Cardiac fibroblast (primary cell): ENCODE measurements at regions not wholly inside any gene's neighbourhood (a gene's known extent, or its start where the extent isn't known, plus 50 kb on each side); places are given as distances from the start of the nearest gene placed in this dataset.
"Not testable (repeated sequence)": the region's sequence is repeated elsewhere in the genome, so short reads cannot be mapped to it uniquely, and the experiment has no call there.

Experiments
- DNase-seq, 2 donors: peaks; one replicate each; pipeline versions ENCODE4 v3.0.0 to v3.0.0-alpha.2; 2010; ENCODE audit warnings: low read depth in 2 of 2
- H3K4me3 ChIP-seq, 2 donors: replicated peaks in 1 of 2; 1 replicate in 1 of 2; 2 replicates in 1 of 2; pipeline ENCODE4 v1.5.1; 2011; ENCODE audit warnings: low read depth in 2 of 2, low read length in 2 of 2, mild to moderate bottlenecking in 2 of 2, moderate library complexity in 1 of 2
- TF ChIP-seq, protein P1 (sequence below): IDR thresholded peaks from one replicate; pipeline ENCODE4 v1.5.1; 2011; ENCODE audit warnings: low read depth, mild to moderate bottlenecking, low read length, inconsistent platforms

DNA sequence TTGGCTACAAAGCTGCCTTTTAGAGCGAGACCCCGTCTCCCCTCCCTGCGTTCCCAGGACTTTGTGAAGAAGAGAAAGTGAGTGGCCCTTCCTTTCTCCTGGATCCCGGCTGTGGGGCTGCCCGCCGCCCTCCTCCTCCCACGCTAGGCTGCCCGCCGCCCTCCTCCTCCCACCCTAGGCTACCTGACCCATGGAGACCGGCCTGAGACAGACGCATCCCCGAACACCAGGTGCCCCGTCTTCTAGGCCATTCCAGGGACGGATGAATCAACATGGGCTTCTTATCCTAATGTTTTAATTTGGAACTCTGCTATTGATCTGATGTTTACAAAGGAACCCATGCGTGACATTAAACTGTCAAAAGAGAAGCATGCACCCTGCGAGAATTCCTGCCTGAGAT, 117.3 kb upstream of the LPCAT1 start:
- H3K4me3 ChIP-seq: no peak overlapping the region
- TF ChIP-seq, protein P1, sequence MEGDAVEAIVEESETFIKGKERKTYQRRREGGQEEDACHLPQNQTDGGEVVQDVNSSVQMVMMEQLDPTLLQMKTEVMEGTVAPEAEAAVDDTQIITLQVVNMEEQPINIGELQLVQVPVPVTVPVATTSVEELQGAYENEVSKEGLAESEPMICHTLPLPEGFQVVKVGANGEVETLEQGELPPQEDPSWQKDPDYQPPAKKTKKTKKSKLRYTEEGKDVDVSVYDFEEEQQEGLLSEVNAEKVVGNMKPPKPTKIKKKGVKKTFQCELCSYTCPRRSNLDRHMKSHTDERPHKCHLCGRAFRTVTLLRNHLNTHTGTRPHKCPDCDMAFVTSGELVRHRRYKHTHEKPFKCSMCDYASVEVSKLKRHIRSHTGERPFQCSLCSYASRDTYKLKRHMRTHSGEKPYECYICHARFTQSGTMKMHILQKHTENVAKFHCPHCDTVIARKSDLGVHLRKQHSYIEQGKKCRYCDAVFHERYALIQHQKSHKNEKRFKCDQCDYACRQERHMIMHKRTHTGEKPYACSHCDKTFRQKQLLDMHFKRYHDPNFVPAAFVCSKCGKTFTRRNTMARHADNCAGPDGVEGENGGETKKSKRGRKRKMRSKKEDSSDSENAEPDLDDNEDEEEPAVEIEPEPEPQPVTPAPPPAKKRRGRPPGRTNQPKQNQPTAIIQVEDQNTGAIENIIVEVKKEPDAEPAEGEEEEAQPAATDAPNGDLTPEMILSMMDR: no peak
- DNase-seq: no peak

DNA sequence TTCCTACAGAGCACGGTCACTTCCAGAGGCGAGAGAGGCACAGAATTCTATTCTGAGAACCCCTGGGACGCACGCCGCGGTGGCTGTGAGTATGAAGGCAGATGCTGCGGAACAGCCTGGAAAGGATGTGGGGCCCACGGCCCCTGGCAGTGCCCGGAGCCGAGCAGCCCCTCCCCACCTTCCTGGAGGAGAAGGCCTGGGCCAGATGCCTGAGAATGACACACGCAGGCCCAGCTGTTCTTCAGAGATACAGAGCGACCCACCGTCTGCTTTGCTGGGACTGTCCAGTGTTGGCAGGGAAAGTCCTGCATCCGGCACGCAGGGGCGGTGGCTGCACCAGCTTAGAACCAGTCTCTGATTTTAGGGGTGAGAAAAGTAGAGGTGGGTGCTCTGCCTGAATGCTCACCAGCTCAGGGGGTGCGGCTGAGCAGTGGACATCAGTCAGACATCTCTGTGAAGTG, 116.7 kb upstream of the LPCAT1 start:
- no peak overlapping the region for H3K4me3 ChIP-seq
- TF ChIP-seq, protein P1: no peak
- DNase-seq: no peak

DNA sequence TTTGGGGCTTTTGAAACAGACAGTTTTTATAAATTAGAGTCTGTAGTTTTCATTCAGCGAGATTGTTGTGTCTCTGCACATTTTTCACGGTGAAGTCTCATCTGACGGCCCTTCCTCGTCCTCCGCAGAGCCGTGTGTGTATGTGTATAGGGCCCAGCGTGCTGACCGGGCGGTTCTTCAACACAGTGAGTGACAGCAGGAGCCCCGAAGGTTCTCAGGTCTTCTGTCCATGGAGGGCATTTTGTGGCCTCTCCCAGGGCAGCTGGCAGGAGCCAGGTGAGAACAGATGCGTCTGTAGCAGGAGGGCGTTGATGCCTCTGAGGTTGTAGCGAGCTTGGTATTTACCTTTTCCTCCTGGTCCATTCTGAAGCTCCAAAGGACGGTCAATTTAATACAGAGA, 116.0 kb upstream of the LPCAT1 start:
- TF ChIP-seq, protein P1: no peak
- H3K4me3 ChIP-seq: no peak overlapping the region

DNA sequence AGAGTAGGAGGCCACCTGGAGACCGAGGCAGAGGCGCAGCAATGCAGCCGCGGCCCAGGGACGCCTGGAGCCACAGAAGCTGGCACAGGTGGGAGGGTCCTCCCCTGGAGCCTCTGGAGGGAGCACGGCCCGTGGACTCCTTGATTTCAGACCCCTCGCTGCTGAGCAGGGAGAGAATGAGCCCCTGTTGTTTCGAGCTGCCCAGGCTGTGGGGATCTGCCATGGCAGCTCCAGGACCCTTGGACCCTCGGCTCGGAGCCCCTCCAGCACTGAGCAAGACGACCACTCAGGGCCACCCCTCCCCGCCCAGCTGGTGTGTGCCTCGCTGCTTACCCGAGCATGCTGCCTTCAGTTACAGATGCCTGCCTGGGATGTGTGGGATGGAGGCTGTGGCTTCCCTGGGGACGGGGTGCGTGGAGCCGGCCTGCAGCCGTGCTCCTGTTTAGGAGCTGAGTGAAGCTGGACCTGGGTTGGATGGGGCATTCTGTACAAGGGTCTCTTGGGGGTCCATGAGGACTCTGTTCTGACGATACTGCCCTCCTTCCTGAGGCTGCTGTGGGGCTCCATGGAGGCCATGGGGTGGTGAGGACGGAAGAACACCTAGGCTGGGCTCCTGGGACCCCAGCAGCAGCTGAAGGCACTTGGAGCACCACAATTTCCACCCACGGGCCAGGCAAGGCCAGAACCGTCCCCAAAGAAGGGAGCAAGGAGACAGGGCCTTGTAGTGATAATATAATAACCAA, 115.1 kb upstream of the LPCAT1 start:
- DNase-seq: no peak
- H3K4me3 ChIP-seq: no peak overlapping the region
- TF ChIP-seq, protein P1: no peak

More for the DNA sequence above, 116.0 kb upstream of the LPCAT1 start:
- no peak for DNase-seq

DNA sequence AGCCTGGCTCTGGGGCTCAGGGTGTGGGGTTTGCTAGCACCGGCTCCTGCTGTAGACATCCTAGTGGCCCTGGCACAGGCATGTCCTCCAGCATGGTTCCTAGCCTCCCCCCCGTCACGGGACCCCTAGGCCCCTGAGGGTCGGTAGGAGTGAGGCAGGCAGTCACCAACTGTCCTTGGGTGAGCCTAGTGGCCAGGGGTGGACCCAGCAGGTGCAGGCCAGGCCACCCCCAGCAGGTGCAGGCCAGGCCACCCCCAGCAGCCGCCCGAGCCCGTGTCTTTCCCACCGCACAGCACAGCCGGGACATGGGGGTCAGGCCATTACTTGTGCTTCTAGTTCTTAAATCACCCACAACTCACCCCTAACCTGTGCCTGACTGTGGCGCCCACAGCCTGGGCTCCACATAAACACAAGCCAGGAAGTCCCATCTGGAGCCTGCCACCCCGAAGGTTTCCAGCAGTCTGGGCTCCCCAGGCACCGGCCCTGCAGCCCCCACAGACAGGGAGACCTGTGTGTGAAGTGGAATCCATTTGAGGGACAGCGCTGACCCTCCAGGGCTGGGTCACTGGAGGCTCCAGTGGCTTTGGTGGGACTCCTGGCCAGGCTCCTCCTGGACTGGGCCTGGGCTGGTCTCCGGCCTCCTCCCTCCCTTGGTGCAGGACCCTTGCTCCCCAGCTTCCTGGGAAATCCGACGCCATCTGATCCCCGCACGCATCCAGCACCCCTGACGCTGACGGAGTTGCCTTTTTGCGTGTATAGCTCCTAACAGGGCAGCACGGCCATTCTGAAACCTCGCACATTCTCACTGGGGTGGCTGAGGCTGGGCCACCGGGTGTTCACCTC, 114.1 kb upstream of the LPCAT1 start:
- DNase-seq: no peak
- H3K4me3 ChIP-seq: no peak overlapping the region
- TF ChIP-seq, protein P1: no peak

DNA sequence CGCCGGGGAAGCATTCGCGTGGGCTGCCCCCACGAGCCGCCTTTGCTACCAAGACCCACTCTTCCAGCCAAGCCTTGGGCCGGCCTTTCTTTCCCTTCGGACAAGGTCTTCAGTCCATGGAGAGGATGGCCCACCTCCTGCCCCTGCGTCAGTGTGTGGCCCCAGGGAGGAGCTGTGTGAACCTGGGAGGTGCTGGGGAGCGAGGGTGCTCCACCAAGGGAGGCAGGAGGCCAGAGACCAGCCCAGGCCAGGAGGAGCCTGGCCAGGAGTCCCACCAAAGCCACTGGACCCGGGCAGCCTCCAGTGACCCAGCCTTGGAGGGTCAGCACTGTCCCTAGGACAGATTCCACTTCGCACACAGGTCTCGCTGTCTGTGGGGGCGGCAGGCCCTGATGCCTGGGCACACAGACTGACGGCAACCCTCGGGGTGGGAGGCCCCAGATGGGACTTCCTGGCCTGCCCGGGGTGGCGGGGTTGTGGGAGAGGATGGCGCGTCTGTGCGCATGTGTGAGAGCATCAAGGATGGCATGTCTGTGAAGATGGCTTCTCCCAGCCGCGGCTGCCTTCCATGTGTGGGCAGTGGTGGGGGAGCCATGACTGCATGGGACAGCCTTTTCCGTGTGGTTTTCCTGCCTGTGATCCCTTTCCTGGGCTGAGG, 113.3 kb upstream of the LPCAT1 start:
- TF ChIP-seq, protein P1: no peak
- no peak for DNase-seq
- H3K4me3 ChIP-seq: no peak overlapping the region

DNA sequence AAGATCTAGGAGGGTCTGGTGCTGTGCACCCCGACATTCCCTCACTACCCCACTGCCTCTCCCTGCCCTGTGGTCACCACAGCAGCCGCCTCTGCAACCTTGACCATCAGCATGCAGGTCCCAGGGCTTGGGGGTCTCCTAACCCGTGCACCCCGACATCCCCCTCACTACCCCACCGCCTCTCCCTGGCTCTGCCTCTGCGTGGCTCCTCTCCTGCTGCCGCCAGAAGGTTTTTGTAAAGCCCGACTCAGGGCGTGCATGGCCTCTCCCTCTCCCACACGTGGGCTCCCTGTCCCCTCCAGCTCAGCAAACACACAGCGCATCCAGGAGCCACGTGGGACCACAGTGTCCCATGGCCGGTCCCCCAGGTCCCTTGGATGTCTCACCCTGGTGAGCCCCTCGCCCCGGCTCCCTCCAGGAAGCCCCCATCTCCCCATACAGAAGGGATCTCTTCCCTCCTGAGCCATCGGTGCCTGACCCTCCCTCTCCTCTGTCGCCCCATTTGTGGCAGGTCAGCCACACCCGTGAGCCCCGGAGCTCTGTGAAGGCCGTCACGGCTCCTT, 112.5 kb upstream of the LPCAT1 start:
- not testable (repeated sequence) for H3K4me3 ChIP-seq, DNase-seq

DNA sequence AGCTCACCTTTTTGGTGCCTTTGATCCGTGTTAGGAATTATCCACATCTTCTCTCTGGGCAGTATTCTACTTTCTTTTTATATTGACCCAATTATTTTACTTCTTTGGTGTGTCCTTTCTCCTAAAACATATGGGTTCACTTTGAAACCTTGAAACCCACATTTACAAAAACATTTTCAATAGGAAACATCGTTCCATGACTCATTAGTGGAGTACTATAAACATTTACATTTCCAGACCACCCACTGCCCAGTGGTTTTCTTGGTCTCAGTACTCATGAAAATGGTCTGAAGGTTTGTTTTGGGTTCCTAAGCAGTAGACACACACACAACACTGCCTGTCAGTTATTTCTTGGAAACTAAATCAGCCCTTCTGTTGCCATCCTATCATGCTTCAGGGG, 111.7 kb upstream of the LPCAT1 start:
- H3K4me3 ChIP-seq, DNase-seq: not testable (repeated sequence)
